Esophagus muscularis mucosa (tissue), 4 donors: ENCODE measurements at regions not wholly inside any gene's neighbourhood (a gene's known extent, or its start where the extent isn't known, plus 50 kb on each side); places are given as distances from the start of the nearest gene placed in this dataset.

ENCODE experiments used
- DNase-seq: peaks from one replicate; pipeline ENCODE4 v3.0.0-alpha.2; 2017; ENCODE audit errors: extremely low spot score
- H3K27ac ChIP-seq, 4 donors: fragments of 200-600 bp; sonication (generic); replicated peaks in 1 of 4; 1 replicate in 3 of 4; 2 replicates in 1 of 4; pipeline ENCODE4 v1.5.1; 2016 to 2019; ENCODE audit warnings: mild to moderate bottlenecking in 1 of 4
- H3K27me3 ChIP-seq, 4 donors: fragments of 200-600 bp; sonication (generic); one replicate each; pipeline versions ENCODE4 v1.5.1 to v1.6.0; 2016 to 2019
- H3K36me3 ChIP-seq, 4 donors: fragments of 200-600 bp; sonication (generic); one replicate each; pipeline ENCODE4 v1.5.1; 2016 to 2019
- H3K4me1 ChIP-seq, 4 donors: fragments of 200-600 bp; sonication (generic); one replicate each; pipeline ENCODE4 v1.5.1; 2016 to 2019
- H3K4me3 ChIP-seq, 4 donors: fragments of 200-600 bp; sonication (generic); 1 replicate in 2 of 4; 2 replicates in 2 of 4; pipeline ENCODE4 v1.5.1; 2016 to 2019; ENCODE audit warnings: mild to moderate bottlenecking in 4 of 4, moderate library complexity in 1 of 4
- H3K9me3 ChIP-seq, 4 donors: fragments of 200-600 bp; sonication (generic); 1 replicate in 3 of 4; 2 replicates in 1 of 4; pipeline ENCODE4 v1.5.1; 2016 to 2019
- EP300 ChIP-seq: sonication (generic); formaldehyde crosslinking; IDR thresholded peaks from one replicate; pipeline ENCODE4 v1.6.1; 2017; ENCODE audit warnings: antibody characterized with exemption
- POLR2A ChIP-seq: fragments of 450-650 bp; IDR thresholded peaks from one replicate; pipeline ENCODE4 v1.6.1; 2017; ENCODE audit warnings: antibody characterized with exemption, moderate library complexity, mild to moderate bottlenecking, low read depth
- POLR2AphosphoS5 ChIP-seq, 2 donors: sonication (generic); formaldehyde crosslinking; IDR thresholded peaks; one replicate each; pipeline ENCODE4 v1.6.1; 2017; ENCODE audit warnings: antibody characterized with exemption in 2 of 2
- WGBS: methylation state at CpG from one replicate; pipeline ENCODE4 v1.1.5; 2018; 5-methylcytosine and 5-hydroxymethylcytosine counted together
- intact Hi-C: fragments of 100-400 bp; cut with DNase I; formaldehyde crosslinking; loops from one replicate; pipeline ENCODE4 v1.15.1; 2023
- TF ChIP-seq, protein P1 (sequence below), 3 experiments: fragments of 200-600 bp in 2 of 3; fragments of 450-650 bp in 1 of 3; sonication (generic) in 2 of 3; IDR thresholded peaks; one replicate each; pipeline ENCODE4 v1.5.1; 2017 to 2019; ENCODE audit warnings: antibody characterized with exemption in 3 of 3, mild to moderate bottlenecking in 2 of 3, moderate library complexity in 1 of 3

DNA sequence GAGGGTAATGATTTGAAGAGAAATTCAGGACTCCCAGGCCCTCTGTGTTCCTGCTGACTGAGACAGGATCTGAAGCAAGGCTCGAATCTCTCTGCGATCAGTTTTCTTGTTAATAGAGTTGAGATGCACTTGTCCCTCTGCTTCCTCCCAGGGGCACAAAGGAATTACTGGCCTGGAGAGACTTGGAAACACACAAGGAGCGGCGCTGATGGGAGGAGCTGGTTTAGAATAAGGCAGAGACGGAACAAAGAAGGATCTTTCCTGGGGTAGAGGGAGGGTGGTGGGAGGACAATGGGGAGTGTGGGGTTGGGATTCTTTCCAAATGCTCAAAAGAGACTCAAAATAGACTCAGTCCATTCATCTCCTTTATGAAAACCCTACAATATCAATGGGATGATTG, 719.1 kb downstream of the UQCRFS1 start:
- TF ChIP-seq, protein P1, sequence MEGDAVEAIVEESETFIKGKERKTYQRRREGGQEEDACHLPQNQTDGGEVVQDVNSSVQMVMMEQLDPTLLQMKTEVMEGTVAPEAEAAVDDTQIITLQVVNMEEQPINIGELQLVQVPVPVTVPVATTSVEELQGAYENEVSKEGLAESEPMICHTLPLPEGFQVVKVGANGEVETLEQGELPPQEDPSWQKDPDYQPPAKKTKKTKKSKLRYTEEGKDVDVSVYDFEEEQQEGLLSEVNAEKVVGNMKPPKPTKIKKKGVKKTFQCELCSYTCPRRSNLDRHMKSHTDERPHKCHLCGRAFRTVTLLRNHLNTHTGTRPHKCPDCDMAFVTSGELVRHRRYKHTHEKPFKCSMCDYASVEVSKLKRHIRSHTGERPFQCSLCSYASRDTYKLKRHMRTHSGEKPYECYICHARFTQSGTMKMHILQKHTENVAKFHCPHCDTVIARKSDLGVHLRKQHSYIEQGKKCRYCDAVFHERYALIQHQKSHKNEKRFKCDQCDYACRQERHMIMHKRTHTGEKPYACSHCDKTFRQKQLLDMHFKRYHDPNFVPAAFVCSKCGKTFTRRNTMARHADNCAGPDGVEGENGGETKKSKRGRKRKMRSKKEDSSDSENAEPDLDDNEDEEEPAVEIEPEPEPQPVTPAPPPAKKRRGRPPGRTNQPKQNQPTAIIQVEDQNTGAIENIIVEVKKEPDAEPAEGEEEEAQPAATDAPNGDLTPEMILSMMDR (IDR thresholded peaks at IDR 0.05) = no peak
- TF ChIP-seq EP300 (no peak), POLR2AphosphoS5 (IDR thresholded peaks at IDR 0.05) (no peak)
- no peak for DNase-seq
- no peaks in the 10 kb centered on the region for H3K36me3 ChIP-seq
- no peaks in the 10 kb centered on the region for H3K9me3 ChIP-seq
- H3K27ac ChIP-seq = no peak overlapping the region
- peaks cover 0 to 5% (median 0%) of the 10 kb centered on the region in 4 donors for H3K27me3 ChIP-seq
- no peaks in the 10 kb centered on the region for H3K4me1 ChIP-seq
- 65% methylated on average over 5 of the region's 5 CpGs for WGBS
- no peak overlapping the region for H3K4me3 ChIP-seq
- intact Hi-C loops = no loop called here

DNA sequence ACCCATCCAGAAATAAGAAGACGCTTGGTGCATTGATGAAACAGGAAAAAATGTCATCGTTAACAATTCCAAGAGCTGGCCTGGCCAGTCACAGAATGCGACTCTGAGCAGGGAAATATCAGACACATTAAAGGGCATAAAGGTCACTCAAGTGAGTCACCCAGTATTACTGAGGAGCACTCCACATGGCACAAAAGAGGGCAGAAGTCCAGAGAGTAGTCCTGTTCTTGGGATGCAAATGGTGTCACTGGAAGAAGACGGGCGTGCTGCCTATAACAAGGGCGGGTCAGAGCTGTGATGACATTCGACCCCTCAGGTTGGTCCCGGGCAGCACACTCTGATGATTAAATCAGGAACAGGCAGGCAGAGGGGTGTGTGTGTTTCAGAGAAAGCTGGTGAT, 720.3 kb downstream of the UQCRFS1 start:
- DNase-seq = no peak
- Histone ChIP-seq H3K4me3 (no peak overlapping the region), H3K36me3 (no peaks in the 10 kb centered on the region), H3K4me1 (no peaks in the 10 kb centered on the region), H3K9me3 (no peaks in the 10 kb centered on the region), H3K27me3 (peaks cover 0 to 5% (median 0%) of the 10 kb centered on the region in 4 donors), H3K27ac (no peak overlapping the region)
- WGBS = 31% methylated on average over 8 of the region's 8 CpGs
- TF ChIP-seq EP300 (no peak), POLR2A (no peak), POLR2AphosphoS5 (IDR thresholded peaks at IDR 0.05) (no peak)
- TF ChIP-seq, protein P1 (IDR thresholded peaks at IDR 0.05) = no peak
- intact Hi-C loops = no loop called here

DNA sequence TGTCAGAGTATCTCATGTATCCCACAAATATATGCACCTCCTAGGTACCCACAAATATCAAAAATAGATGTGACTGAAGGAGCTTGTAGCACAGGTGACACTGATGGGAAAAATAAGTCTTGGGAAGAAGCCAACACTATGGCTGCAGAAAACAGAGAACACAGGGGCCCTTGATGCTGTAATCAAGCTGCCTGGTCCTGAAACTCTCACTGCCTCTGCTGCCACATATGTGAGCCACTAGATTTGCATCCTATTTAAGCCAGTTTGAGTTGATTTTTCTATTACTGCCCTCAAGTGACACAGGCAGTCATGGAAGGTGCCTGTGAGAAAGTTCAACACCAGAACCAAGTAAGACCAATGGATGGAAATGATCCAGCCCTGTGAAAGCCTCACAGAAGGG, 720.8 kb downstream of the UQCRFS1 start:
- Histone ChIP-seq H3K36me3 (no peaks in the 10 kb centered on the region), H3K4me3 (no peak overlapping the region), H3K27ac (no peak overlapping the region), H3K4me1 (no peaks in the 10 kb centered on the region), H3K27me3 (peaks cover 0 to 5% (median 0%) of the 10 kb centered on the region in 4 donors), H3K9me3 (no peaks in the 10 kb centered on the region)
- TF ChIP-seq POLR2A (no peak), POLR2AphosphoS5 (IDR thresholded peaks at IDR 0.05) (no peak), EP300 (no peak)
- TF ChIP-seq, protein P1 (IDR thresholded peaks at IDR 0.05) = no peak
- intact Hi-C loops = no loop called here
- DNase-seq = no peak

DNA sequence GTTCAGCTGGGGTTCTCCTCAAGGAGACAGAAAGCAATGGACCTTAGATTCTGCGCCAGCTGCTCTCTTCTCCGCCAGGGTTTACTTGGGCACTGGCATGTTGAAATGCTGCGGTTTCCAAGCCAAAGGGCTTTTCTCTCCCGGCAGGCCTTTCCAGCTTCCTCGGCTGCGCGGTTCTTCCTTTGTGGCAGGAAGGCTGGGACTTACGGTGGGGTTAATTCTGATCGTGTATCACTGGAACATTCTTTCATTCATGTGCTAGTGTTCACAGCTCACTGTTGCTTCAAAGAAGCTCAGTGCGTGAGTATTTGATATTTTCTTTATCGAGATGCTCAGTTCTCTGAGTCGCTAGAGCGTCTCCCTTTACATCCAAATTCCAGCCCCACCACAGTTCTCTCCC, 723.2 kb downstream of the UQCRFS1 start:
- TF ChIP-seq POLR2AphosphoS5 (IDR thresholded peaks at IDR 0.05) (no peak), EP300 (no peak), POLR2A (no peak)
- TF ChIP-seq, protein P1 (IDR thresholded peaks at IDR 0.05) = no peak
- Histone ChIP-seq H3K4me3 (no peak overlapping the region), H3K36me3 (no peaks in the 10 kb centered on the region), H3K27me3 (peaks cover 0 to 5% (median 0%) of the 10 kb centered on the region in 4 donors), H3K27ac (no peak overlapping the region), H3K4me1 (no peaks in the 10 kb centered on the region), H3K9me3 (no peaks in the 10 kb centered on the region)
- 79% methylated on average over 12 of the region's 13 CpGs for WGBS
- intact Hi-C loops = no loop called here
- no peak for DNase-seq

DNA sequence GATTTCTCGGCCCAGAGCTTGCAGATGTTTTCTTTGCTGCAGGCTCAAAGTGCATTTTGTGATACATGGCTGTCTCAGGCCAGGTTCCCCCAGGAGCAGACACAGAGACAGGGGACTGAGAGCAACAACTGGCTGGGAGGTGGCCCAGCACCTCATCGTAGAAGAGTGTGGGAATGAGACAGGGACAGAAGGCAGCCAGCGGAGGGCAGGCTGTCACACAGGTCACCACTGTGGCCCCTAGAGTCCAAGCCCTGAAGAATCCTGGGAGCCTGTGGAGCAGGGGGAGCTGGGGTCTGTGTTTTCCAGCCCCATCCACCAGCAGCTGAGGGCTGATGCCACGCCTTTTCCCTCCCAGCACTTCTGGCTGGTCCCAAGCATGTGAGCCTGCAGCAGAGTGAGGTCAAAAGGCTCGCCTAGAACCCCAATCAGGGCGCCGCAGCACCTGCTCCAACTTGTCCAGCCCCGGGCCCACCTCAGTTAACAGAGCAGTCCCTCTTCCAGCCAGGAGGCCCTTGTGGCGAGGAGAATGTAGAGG, 723.8 kb downstream of the UQCRFS1 start:
- Histone ChIP-seq H3K27me3 (peaks cover 0 to 5% (median 0%) of the 10 kb centered on the region in 4 donors), H3K4me1 (no peaks in the 10 kb centered on the region), H3K36me3 (no peaks in the 10 kb centered on the region), H3K27ac (no peak overlapping the region), H3K9me3 (no peaks in the 10 kb centered on the region), H3K4me3 (no peak overlapping the region)
- intact Hi-C loops = no loop called here
- TF ChIP-seq POLR2A (no peak), EP300 (no peak), POLR2AphosphoS5 (IDR thresholded peaks at IDR 0.05) (no peak)
- TF ChIP-seq, protein P1 (IDR thresholded peaks at IDR 0.05) = no peak
- no peak for DNase-seq
- 86% methylated on average over 4 of the region's 9 CpGs for WGBS
